H1 (cell line): ENCODE measurements at regions not wholly inside any gene's neighbourhood (a gene's known extent, or its start where the extent isn't known, plus 50 kb on each side); places are given as distances from the start of the nearest gene placed in this dataset.

Experiments
- CTCF ChIA-PET: fragments of 300-600 bp; sonication (Branson Sonifier 250); formaldehyde crosslinking; loops from one replicate; lab custom pipeline; 2021; ENCODE audit not compliant: partially characterized antibody; lab: Charles Lee
- POLR2A ChIA-PET: fragments of 300-600 bp; sonication (Branson Sonifier 250); formaldehyde crosslinking; loops from one replicate; lab custom pipeline; 2021; ENCODE audit warnings: inconsistent platforms; ENCODE audit not compliant: partially characterized antibody; lab: Charles Lee
- DNase-seq, 2 experiments: peaks; one replicate each; pipeline versions ENCODE4 v3.0.0 to v3.0.0-alpha.2; 2010 to 2022; ENCODE audit warnings: low spot score in 2 of 2, low read depth in 1 of 2, mixed read lengths in 1 of 2
- FAIRE-seq: peaks from 2 replicates; lab custom pipeline; 2011; peaks lifted over from hg19 to GRCh38; lab: Jason Lieb, UNC
- H2AFZ ChIP-seq: 2 replicates; pipeline ENCODE4 v1.8.1; 2012; ENCODE audit warnings: low read length, inconsistent platforms
- H2AK5ac ChIP-seq: 2 replicates; pipeline ENCODE4 v1.6.1; 2013; ENCODE audit warnings: low read depth, low read length
- H2BK120ac ChIP-seq: replicated peaks from 2 replicates; pipeline ENCODE3; 2013; ENCODE audit warnings: low read depth, low read length, inconsistent platforms
- H2BK12ac ChIP-seq: 2 replicates; pipeline ENCODE4 v1.6.1; 2013; ENCODE audit warnings: low read depth, low read length
- H2BK15ac ChIP-seq: 2 replicates; pipeline ENCODE4 v1.6.1; 2013; ENCODE audit warnings: low read length
- H2BK20ac ChIP-seq: 2 replicates; pipeline ENCODE4 v1.6.1; 2013; ENCODE audit warnings: low read length
- H2BK5ac ChIP-seq: 2 replicates; pipeline ENCODE4 v1.6.1; 2013; ENCODE audit warnings: low read depth, low read length
- H3K14ac ChIP-seq: 2 replicates; pipeline ENCODE4 v1.6.1; 2013; ENCODE audit warnings: inconsistent platforms; ENCODE audit not compliant: insufficient read length
- H3K18ac ChIP-seq: 2 replicates; pipeline ENCODE4 v1.6.1; 2013; ENCODE audit warnings: low read length; ENCODE audit errors: extremely low read depth
- H3K23ac ChIP-seq: 2 replicates; pipeline ENCODE4 v1.6.1; 2013; ENCODE audit warnings: inconsistent platforms; ENCODE audit not compliant: insufficient read length
- H3K23me2 ChIP-seq: 2 replicates; pipeline ENCODE4 v1.6.1; 2013; ENCODE audit warnings: low read depth, low read length
- H3K27ac ChIP-seq: 2 replicates; pipeline ENCODE4 v1.6.1; 2011; ENCODE audit warnings: low read depth, low read length, inconsistent platforms
- H3K27me3 ChIP-seq, 4 experiments: replicated peaks in 1 of 4; 1 replicate in 1 of 4; 2 replicates in 3 of 4; pipeline versions ENCODE4 v1.6.1 to v1.8.1; 2011 to 2013; ENCODE audit warnings: low read length in 3 of 4, mild to moderate bottlenecking in 3 of 4, inconsistent platforms in 2 of 4, mixed read lengths in 2 of 4, moderate library complexity in 1 of 4; ENCODE audit not compliant: control insufficient read depth in 3 of 4, insufficient read depth in 3 of 4; ENCODE audit errors: extremely low read depth in 1 of 4
- H3K36me3 ChIP-seq, 4 experiments: 2 replicates each; pipeline versions ENCODE4 v1.6.1 to v1.8.1; 2011 to 2013; ENCODE audit warnings: mild to moderate bottlenecking in 4 of 4, low read length in 3 of 4, moderate library complexity in 2 of 4, control low read depth in 1 of 4, inconsistent platforms in 1 of 4; ENCODE audit not compliant: insufficient read depth in 4 of 4, control insufficient read depth in 2 of 4
- H3K4ac ChIP-seq: replicated peaks from 2 replicates; pipeline ENCODE3; 2013; ENCODE audit warnings: low read length, low read depth, mixed read lengths, inconsistent platforms; ENCODE audit not compliant: insufficient read length
- H3K4me1 ChIP-seq, 4 experiments: replicated peaks in 1 of 4; 1 replicate in 1 of 4; 2 replicates in 3 of 4; pipeline versions ENCODE4 v1.6.1 to v1.8.1; 2011 to 2013; ENCODE audit warnings: low read length in 3 of 4, inconsistent platforms in 2 of 4, mixed read lengths in 1 of 4; ENCODE audit not compliant: insufficient read depth in 4 of 4, control insufficient read depth in 3 of 4
- H3K4me2 ChIP-seq, 2 experiments: 2 replicates each; pipeline versions ENCODE4 v1.6.1 to v1.8.1; 2011 to 2013; ENCODE audit warnings: low read depth in 2 of 2, low read length in 2 of 2, control low read depth in 1 of 2, inconsistent platforms in 1 of 2, mild to moderate bottlenecking in 1 of 2; ENCODE audit not compliant: insufficient read depth in 1 of 2
- H3K4me3 ChIP-seq, 4 experiments: fragments of 200-600, 300-600 bp in 1 of 4; sonication (generic), shearing (Covaris generic), sonication (Bioruptor Twin) in 1 of 4; 2 replicates each; pipeline versions ENCODE4 v1.5.1 to v1.8.1; 2011 to 2016; ENCODE audit warnings: low read length in 4 of 4, low read depth in 3 of 4, control low read depth in 2 of 4, inconsistent platforms in 2 of 4, mild to moderate bottlenecking in 2 of 4, mixed read lengths in 1 of 4, moderate library complexity in 1 of 4; ENCODE audit not compliant: insufficient read depth in 2 of 4; ENCODE audit errors: extremely low read depth in 1 of 4
- H3K56ac ChIP-seq: replicated peaks from 2 replicates; pipeline ENCODE3; 2013; ENCODE audit warnings: low read depth, mild to moderate bottlenecking, mixed read lengths, low read length, inconsistent platforms; ENCODE audit not compliant: insufficient read length
- H3K79me1 ChIP-seq: 2 replicates; pipeline ENCODE4 v1.6.1; 2013; ENCODE audit warnings: low read depth, low read length, control low read depth
- H3K79me2 ChIP-seq, 2 experiments: 2 replicates each; pipeline versions ENCODE4 v1.6.1 to v1.8.1; 2012 to 2013; ENCODE audit warnings: low read length in 2 of 2, mild to moderate bottlenecking in 2 of 2, inconsistent platforms in 1 of 2; ENCODE audit not compliant: insufficient read depth in 2 of 2, control insufficient read depth in 1 of 2
- H3K9ac ChIP-seq, 4 experiments: replicated peaks in 1 of 4; 1 replicate in 1 of 4; 2 replicates in 3 of 4; pipeline versions ENCODE4 v1.6.1 to v1.8.1; 2011 to 2013; ENCODE audit warnings: low read depth in 3 of 4, low read length in 3 of 4, control low read depth in 2 of 4, mild to moderate bottlenecking in 2 of 4, moderate library complexity in 2 of 4, inconsistent platforms in 1 of 4; ENCODE audit errors: extremely low read depth in 1 of 4
- H3K9me3 ChIP-seq, 2 experiments: 2 replicates each; pipeline versions ENCODE4 v1.6.1 to v1.8.1; 2012 to 2013; ENCODE audit warnings: mild to moderate bottlenecking in 2 of 2, moderate library complexity in 2 of 2, control low read depth in 1 of 2, inconsistent platforms in 1 of 2, low read depth in 1 of 2, low read length in 1 of 2, mixed read lengths in 1 of 2; ENCODE audit not compliant: insufficient read depth in 2 of 2
- H4K20me1 ChIP-seq, 2 experiments: replicated peaks in 1 of 2; 2 replicates each; pipeline versions ENCODE3 to v1.8.1; 2011 to 2013; ENCODE audit warnings: inconsistent platforms in 2 of 2, low read length in 2 of 2, mild to moderate bottlenecking in 1 of 2; ENCODE audit not compliant: insufficient read depth in 2 of 2, control insufficient read depth in 1 of 2
- H4K5ac ChIP-seq: 2 replicates; pipeline ENCODE4 v1.6.1; 2013; ENCODE audit warnings: low read length, low read depth, mixed read lengths, inconsistent platforms; ENCODE audit not compliant: insufficient read length
- H4K8ac ChIP-seq: 2 replicates; pipeline ENCODE4 v1.8.0; 2013; ENCODE audit warnings: mild to moderate bottlenecking, moderate library complexity, low read length, inconsistent platforms; ENCODE audit not compliant: insufficient read depth; ENCODE audit errors: extremely low read depth
- H4K91ac ChIP-seq: replicated peaks from 2 replicates; pipeline ENCODE3; 2013; ENCODE audit warnings: low read length, mixed read lengths, inconsistent platforms; ENCODE audit not compliant: insufficient read length
- BACH1 ChIP-seq: IDR thresholded peaks from 2 replicates; pipeline ENCODE4 v1.6.1; 2012; ENCODE audit warnings: low read length, improper control_type of control experiment
- CHD1 ChIP-seq: IDR thresholded peaks from 2 replicates; pipeline ENCODE4 v1.6.1; 2012; ENCODE audit warnings: low read depth, low read length, improper control_type of control experiment
- NANOG ChIP-seq: IDR thresholded peaks from 2 replicates; pipeline ENCODE4 v1.6.1; 2011; ENCODE audit warnings: low read length, low read depth, mild to moderate bottlenecking, inconsistent platforms; ENCODE audit not compliant: insufficient read depth, poor library complexity, severe bottlenecking
- USF2 ChIP-seq: IDR thresholded peaks from 2 replicates; pipeline ENCODE4 v1.6.1; 2011; ENCODE audit warnings: low read length, improper control_type of control experiment
- WGBS, 2 experiments: shearing (Covaris generic) in 1 of 2; methylation state at CpG; one replicate each; pipeline versions ENCODE4 v1.1.6 to v1.1.7; 2013 to 2015; ENCODE audit warnings: low lambda C conversion rate in 2 of 2, mixed read lengths in 2 of 2, inconsistent platforms in 1 of 2, low coverage in 1 of 2, missing lambda C conversion rate in 1 of 2; ENCODE audit not compliant: insufficient replicate concordance in 2 of 2, insufficient coverage in 1 of 2, insufficient read length in 1 of 2; ENCODE audit errors: extremely low coverage in 1 of 2, missing lambda C conversion rate in 1 of 2; 5-methylcytosine and 5-hydroxymethylcytosine counted together

- POLR2A ChIA-PET = no interaction called here
- H3K27me3 ChIP-seq = no peaks in the 10 kb centered on the region
- 94% methylated on average over 8 of the region's 8 CpGs; no CpG with 5 or more reads in 1 of the 2 experiments for WGBS, 2 experiments
- H4K5ac ChIP-seq = no peak overlapping the region
- no peaks in the 10 kb centered on the region for H3K36me3 ChIP-seq
- H4K91ac ChIP-seq = no peak overlapping the region
- no peak for FAIRE-seq
- H2AK5ac ChIP-seq = no peak overlapping the region
- no peak overlapping the region for H2BK5ac ChIP-seq
- H4K8ac ChIP-seq = no peak overlapping the region; the same call in 1 of the 2 replicates
- DNase-seq = no peak
- no peaks in the 10 kb centered on the region for H3K9me3 ChIP-seq
- no peaks in the 10 kb centered on the region for H3K23me2 ChIP-seq
- no peak overlapping the region for H3K4ac ChIP-seq
- H4K20me1 ChIP-seq = no peaks in the 10 kb centered on the region
- no peak overlapping the region for H3K4me2 ChIP-seq
- no peak overlapping the region for H3K14ac ChIP-seq
- H3K4me1 ChIP-seq = peaks cover 0 to 7% (median 1%) of the 10 kb centered on the region in 4 experiments; a peak in 5 of 7 replicates
- H2BK12ac ChIP-seq = no peak overlapping the region; the same call in 1 of the 2 replicates
- H3K23ac ChIP-seq = no peak overlapping the region
- H3K9ac ChIP-seq = no peak overlapping the region
- H3K79me2 ChIP-seq = no peaks in the 10 kb centered on the region
- no peaks in the 10 kb centered on the region for H3K79me1 ChIP-seq
- no peak overlapping the region for H2AFZ ChIP-seq
- CTCF ChIA-PET = no interaction called here
- no peak overlapping the region for H3K4me3 ChIP-seq
- H3K56ac ChIP-seq = no peak overlapping the region
- H3K18ac ChIP-seq = no peak overlapping the region
- H3K27ac ChIP-seq = no peak overlapping the region
- no peak overlapping the region for H2BK15ac ChIP-seq
- no peak overlapping the region for H2BK20ac ChIP-seq
- no peak overlapping the region for H2BK120ac ChIP-seq
- TF ChIP-seq BACH1 (no peak), CHD1 (no peak), NANOG (no peak), USF2 (no peak)
These were observed 198.6 kb downstream of the KLF13 start for GRCh38 chr15:31525185-31525695.
